ENCODE measurements at regions not wholly inside any gene's neighbourhood (a gene's known extent, or its start where the extent isn't known, plus 50 kb on each side); places are given as distances from the start of the nearest gene placed in this dataset.

DNA sequence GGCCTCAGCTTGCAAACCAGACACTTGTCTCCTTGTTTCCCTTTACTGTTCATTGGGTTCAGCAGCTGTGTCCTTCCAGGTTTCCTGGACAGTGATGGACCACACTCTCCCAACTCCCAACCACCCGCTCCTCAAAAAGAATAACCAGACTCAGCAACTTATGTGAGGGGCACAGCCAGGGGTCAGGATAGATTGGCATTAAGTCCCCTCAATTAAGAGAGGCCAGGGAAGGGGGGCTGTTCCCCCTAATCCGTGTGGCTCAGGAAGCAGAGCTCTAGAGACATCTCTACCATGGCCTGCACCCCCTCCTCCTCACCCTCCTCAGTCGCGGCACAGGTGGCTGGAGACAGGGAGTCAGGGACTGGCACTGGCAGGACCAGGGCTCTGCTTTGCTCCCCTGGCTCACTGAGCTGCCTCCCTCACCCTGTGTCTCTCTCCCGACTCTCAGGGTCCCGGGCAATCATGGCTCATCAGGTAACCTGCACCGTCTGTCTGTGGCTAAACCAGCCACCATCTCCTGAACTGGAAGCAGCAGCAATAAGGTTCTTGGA lies 111.7 kb downstream of the ZNF280B start:
- DNase-seq, result no peak

DNA sequence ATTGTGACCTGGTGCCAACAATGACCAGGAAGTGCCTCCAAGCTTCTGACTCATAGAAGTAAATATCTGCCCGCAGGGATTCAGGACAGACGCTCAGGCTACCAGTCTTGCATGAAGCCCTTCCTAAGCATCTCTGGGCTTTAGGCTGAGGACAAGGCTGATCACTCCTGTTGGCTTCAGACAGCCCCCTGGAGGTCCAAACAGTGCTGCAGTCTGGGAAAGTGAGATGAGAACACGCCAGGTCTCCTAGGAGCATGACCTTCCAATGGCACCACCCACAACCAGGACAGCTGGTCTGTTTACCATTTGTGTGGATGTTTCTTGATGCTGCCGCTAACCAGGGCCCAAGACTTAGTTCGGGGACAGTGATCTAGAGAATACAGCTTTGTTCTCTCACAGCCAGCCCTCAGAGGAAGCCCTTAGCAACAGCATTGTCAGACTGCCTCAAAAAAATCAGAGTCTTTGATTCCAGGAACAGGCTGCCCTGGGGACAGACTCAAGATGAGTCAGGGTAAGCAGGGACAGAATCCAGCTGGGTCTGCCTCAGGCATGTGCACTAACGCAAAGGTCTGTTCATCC lies 111.2 kb downstream of the ZNF280B start:
- no peak for DNase-seq

DNA sequence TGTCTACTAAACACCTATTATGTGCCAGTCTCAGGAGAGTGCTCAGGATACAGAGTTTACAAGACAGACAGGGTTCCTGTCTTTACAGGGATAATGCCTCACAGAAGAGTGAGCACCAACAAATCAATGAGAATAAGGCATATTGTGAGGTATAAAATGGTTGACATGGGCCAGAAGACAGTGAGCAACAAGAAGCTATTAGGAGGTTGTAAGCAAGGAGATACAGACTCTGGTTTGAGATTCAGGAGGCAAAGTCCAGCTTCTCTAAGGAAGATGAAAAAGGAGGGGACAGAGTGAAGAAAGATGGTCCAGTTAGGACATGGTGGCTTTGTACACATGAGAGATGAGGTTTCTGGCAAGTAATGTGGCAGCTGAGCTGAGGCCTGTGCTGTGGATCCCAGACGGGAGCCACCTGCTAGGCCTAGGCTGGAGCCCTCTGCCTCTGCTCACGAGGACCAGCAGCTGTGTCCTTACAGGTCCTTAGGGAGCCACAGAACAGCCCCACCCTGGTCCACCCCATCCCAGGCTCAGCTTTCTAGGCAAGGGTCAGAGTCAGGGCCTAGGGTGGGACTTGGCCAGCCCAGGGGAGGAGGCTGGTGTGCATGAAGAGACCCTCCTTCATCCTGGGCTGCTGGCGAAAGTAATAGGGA lies 110.5 kb downstream of the ZNF280B start:
- DNase-seq, result no peak

DNA sequence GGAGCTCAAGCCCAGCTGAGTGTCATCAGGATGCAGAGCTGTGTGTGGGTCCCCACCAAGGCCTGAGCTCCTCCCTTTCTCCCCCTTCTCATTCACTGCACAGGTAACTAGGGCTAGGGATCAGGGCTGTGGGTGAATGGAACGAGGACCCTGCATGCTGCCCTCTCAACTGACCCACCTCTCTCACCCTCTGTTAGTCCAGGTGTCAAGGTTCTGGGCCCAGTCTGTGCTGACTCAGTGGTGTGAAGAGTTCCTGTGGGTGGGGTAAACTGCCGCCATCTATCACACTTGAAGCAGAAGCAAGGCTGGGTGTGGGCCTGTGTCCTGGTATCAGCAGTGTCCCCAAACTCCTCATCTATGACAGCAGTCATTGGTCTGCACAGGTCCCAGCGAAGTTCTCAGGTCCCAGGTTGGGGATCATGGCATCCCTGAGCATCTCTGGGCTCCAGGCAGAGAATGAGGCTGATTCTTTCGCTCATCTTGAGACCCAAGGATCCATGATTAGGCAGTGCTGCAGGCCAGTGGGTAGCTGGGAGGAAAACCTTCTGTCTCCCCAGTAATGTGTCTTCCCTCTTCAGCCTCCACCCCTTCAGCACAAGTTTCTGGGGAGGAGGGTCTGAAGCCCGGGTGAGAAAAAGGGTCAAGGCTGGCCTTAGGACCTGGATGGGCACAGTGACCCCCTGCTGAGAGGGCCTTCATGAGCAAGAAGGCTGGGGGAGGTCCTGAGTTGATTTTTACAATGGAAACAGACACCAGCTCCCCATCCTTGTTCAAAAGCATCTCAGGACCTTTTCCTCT lies 109.8 kb downstream of the ZNF280B start:
- no peak for DNase-seq

DNA sequence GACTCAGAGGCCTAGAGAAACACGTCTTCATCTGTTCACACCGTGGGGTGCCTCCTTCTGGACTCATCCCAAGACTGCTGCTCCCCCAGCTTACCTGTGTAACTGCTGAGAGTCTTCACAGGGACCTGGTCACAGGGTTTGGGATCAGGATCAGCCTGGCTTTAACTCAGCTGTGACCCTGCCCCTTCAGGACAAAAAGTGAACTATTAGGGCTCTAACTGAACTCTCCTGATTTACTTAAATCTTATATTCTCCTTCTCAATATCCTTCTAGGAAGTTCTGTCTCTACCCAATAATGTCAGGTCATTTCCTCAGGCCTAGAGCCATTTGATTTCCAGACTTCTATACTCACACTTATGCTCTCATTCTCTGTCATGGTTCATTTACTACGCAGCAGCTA lies 108.4 kb downstream of the ZNF280B start:
- no peak for DNase-seq

DNA sequence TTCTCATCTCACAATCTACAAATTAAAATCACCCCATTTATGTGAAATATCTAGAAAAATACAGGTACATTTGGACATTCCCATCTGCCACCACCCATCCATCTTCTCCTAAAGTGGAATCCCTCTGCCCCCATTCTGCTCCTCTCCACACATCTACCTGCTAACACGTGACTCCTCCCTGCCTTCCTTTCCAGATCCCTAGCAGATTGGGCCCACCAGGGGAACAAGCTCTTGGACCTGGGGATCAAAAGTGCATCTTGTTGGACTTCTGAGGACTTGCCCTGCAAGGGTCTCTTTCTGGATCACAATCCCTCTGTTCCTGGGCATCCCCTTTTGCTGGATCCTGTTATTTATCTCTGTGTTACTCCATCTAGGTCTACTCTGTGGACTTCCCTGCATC lies 107.6 kb downstream of the ZNF280B start:
- DNase-seq, result no peak

DNA sequence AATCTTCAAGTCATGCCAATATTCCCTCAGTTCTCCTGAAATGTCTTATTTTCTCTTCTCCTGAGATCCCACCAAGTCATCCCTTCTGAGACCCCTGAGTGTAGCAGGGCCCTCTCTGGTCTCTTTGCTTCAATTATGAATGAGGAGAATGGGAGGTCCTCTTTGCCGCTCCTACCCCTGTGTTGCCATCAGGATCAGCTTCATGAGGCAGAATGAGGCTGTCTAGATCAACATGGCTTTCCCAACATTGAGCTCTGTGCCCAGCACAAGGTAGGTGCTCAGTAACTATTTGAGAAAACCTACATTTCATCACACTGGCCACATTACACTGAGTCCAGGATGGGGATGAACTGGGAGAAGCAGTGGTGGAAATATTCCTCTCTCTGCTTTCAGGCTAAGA lies 107.2 kb downstream of the ZNF280B start:
- no peak for DNase-seq

DNA sequence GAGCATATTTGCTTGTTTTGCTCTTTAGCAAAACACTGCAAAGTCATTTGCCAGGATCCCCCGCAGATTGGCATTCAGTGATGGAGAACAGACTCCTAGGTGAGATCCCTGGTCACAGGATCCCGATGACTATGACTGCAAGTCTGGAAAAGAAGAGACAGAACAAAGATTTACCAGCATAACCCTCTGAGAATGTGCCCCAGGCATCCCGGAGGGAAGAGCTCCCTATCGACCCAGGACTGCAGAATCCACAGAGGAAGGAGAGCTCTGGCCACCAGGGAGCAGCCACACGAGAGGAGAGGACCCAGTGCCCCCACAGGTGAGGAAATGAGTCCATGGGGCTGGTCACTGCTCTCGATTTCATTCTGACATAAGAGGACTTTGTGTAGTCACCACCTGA lies 105.2 kb downstream of the ZNF280B start:
- DNase-seq, result no peak

DNA sequence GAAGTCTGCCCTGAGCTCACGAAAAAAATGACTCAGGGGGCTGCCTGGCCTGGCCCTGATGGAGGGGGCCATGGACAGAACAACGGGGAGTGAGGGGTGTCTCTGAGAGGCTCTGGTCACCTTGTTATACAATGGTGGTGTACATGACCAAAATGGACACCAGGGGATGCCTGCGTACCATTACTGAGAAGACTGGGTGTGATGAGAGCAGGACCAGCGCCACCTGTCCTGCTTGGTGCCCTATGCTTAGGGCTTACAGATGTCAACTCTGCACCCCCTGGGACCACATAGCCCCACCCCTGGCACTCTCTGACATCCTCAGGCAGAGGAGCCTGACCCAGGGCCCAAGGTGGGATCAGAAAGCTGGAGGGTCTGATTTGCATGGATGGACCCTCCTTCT lies 104.8 kb downstream of the ZNF280B start:
- no peak for DNase-seq

DNA sequence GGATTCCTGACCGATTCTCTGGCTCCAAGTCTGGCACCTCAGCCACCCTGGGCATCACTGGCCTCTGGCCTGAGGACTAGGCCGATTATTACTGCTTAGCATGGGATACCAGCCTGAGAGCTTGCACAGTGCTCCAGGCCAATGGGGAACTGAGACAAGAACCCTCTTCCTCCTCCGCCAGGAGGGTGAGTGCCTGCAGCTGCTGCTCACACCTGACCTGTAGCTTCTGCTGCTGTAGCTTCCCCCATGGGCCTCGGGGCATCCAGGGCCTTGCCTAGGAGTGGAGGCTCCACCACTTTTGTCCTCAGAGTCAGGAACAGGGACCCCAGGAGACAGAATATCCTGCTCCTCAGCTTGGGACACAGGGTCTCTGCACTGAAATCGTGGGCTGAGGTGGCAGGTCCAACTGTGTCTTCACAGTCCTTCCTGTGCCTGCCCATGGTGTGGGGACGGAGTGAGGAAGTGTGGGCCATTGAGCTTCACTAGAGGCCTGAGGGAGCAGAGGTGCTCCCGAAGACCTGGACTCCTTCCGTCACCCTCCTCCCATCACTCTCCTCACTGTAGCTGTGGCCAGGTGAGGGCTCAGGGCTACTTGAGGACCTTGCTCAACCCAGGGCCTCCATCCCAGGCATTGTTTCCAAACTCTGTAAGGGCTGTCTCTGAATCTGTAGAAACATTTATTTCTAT lies 103.8 kb downstream of the ZNF280B start:
- no peak for DNase-seq

DNA sequence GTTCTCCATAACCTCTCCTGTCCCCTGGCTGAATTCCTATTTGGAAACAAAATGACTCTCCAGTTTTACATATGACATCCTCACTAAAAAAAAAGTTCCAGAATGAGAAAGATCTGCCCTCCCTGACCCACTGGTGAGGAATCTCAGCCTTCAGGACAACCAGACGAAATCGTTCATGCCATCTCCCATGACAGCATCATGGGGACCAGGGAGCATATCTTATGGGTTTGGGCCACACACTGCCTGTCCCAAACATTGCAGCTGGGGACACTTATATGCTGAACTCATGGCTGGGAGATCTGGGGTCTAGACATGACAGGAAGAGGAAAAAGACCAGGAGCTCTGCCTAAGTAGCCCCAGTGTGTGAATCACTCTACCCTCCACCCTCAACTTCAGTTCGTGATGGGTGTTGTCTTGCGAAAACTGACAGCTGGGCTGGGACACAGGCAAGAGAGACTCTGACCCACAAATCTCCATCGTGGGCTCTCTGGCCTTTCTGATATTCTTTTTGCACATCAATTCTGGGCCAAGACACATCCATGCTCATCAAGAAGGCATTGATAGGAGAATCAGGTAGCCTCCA lies 102.0 kb downstream of the ZNF280B start:
- no peak for DNase-seq

DNA sequence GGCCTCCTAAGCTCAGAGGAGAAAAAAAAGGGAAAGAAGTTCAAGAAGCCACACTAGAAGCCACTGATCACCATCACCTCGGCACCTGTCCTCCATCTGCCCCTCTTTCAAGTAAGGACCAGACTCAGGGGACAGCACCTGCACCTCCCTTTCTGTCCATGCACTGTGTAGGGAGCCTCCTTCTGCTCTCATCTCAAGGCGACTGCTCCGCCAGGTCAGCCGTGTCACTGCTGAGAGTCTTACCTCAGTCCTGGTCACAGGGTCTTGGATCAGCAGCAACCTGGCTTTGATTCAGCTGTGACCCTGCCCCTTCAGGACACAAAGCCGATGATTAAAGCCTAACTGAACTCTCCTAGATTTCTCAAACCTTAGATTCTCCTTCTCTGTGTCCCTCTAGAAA lies 101.5 kb downstream of the ZNF280B start:
- DNase-seq, result no peak

DNA sequence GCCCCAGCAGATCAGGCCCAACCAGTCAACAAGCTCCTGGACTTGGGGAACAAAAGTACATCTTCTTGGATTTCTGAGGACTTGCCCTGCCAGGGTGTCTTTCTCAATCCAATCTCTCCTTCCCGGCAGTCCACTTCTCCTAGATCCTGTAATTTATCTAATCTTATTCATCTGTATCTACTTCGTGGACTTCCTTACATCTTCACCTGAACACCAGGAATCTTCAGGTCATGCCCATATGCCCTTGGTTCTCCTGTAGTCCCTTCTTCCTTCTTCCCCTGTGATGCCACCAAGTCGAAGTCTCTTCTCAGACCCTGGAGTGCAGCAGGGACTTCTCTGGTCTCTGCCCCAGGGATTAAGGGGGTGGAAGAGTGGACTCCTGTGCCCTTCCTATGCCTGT lies 100.3 kb downstream of the ZNF280B start:
- no peak for DNase-seq

DNA sequence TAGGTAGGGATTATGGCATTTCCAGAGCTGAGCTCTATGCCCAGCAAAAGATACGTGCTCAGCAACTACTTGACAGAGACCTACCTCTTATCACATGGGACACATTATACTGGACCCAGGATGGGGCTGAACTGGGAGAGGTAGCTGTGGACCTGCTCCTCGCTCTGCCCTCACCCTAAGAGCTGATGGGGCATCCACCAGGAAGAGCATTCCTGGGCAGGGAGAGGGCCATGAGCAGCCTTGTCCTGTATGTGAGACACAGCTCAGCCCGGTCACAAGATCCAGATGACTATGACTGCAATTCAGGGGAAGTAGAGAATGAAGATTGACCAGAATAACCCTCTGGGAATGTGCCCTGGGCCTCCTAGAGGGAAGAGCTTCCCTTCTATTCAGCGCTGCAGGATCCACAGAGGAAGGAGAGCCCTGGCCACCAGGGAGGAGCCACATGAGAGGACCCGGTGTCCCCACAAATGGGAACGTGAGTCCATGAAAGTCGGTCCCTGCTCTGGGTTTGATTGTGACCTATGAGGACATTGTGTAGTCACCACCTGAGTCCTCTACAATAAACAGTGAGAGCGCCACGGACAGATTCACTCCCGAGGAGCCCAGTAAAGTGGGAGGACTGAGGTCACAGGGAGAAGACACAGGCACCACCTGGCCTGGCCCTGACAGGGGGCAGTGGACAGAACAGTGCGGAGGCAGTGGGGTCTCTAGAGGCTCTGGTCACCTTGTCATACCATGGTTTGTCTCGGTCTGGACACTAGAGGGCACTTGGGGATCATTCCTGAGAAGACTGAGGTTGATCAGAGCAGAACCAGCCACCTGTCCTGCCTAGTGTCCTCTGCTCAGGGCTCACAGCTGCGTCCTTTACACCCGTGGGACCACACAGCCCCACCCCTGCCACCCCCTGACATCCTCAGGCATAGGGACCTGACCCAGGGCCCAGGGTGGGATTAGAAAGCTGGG lies 99.5 kb downstream of the ZNF280B start:
- no peak for DNase-seq

DNA sequence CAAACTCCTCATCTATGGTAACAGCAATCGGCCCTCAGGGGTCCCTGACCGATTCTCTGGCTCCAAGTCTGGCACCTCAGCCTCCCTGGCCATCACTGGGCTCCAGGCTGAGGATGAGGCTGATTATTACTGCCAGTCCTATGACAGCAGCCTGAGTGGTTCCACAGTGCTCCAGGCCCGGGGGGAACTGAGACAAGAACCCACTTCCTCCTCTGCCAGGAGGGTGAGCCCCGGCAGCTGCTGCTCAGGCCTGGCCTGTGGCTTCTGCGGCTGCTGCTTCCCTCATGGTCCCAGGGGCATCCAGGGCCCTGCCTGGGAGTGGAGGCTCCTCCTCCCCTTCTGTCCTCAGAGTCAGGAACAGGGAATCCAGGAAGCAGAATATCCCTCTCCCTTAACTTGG lies 98.4 kb downstream of the ZNF280B start:
- peak; percentile 1 for DNase-seq

DNA sequence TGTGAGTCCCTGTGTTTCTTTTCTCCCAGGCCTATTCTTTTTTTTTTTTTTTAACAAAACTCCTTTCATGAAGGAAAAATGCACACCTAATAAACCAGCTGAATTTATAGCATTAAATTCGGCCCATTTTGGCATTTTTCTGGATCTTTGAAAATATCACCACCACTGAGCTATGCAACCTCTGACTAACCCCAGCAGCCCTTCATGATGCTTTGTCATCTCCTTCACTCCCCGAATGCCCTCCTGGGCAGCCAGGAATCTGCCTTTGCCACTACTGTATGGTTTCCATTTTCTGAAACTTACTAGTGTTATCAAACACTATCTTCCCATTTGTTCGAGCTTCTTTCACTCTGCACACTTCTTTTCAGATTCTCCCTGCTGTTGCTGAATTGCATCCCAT lies 97.9 kb downstream of the ZNF280B start:
- DNase-seq, result no peak

DNA sequence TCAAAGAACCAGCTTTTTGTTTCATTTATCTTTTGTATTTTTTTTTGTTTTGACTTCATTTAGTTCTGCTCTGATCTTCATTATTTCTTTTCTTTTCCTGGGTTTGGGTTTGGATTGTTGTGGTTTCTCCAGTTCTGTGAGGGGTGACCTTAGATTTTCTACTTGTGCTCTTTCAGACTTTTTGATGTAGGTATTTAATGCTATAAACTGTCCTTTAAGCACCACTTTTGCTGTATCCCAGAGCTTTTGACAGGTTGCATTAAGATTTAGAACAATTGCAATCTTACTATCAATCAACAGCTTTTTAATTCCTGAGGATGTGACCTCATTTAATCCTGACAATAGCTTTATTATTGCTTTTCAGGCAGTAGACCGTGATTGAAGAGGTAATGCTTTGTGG lies 94.3 kb downstream of the ZNF280B start:
- DNase-seq, result no peak

DNA sequence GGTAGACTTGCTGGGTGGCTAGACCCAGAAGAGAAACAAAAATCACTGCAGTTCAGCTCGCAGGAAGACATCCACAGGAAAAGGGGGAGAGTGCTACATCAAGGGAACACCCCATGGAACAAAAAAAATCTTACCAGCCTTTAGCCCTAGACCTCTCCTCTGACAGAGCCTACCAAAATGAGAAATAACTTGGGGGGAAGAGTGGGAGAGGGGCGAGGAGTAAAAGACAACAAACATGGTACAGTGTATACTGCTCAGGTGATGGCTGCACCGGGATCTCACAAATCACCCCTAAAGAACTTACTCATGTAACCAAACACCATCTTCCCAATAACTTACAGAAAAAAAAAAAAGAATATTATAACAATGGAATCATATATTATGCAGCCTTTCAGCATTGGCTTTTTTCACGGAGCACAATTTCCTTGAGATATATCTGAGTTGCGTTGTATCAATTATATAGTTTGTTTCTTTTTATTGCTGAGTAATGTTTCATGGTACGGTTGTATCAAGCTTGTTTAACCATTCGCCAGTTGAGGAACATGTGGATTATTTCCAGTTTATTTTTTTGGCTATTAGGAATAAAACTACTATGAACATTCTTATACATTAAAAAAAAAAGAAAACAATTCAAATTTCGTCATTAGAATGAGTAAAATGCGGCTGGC lies 90.9 kb downstream of the ZNF280B start:
- no peak for DNase-seq

DNA sequence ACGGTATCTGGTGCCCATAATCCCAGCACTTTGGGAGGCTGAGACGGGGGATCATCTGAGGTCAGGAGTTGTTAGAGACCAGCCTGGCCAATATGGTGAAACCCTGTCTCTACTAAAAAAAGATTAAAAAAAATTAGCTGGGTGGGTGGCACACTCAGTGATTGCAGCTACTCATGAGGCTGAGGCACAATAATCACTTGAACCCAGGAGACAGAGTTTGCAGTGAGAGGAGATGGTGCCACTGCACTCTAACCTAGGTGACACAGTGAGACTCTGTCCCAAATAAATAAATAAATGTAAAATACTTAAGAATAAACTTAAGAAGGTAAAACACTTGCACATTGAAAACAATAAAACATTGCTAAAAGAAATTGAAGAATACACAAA lies 90.4 kb downstream of the ZNF280B start:
- DNase-seq, result no peak

DNA sequence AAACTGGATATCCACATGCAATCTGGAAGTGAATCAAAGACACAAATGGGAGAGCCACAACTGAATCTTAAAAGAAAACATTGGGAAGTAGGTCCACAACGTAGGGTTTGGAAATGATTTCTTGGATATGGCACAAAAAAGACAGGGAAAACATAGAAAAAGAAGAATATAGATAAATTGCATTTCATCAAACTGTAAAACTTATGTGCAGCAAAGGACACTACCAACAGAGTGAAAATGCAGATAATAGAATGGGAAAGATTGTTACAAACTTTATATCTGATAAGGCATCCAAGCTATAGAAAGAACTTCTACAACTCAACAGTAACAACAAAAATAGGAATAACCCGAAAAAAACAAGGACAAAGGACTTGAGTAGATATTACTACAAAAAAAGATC lies 89.6 kb downstream of the ZNF280B start:
- no peak for DNase-seq

DNA sequence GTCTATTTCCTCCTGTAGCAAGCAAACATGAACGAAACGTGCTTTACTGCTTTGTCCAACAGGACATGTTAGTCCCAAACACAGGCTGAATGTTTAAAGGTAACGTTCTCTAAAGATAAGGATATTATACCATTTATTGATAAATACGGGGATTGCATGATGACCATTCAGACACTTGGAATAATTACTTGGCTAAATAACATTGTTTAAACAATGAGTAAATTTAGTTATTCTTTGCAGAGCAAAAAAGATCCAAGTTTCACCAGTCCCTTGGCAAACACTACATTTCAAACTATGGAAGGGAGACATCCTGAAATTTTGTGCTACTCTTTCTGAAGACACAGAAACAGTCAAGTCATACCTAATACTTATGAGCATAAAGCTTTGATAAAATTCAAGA lies 88.0 kb downstream of the ZNF280B start:
- no peak for DNase-seq
